ENCODE measurements at regions not wholly inside any gene's neighbourhood (a gene's known extent, or its start where the extent isn't known, plus 50 kb on each side); places are given as distances from the start of the nearest gene placed in this dataset.
"Not testable (repeated sequence)": the region's sequence is repeated elsewhere in the genome, so short reads cannot be mapped to it uniquely, and the experiment has no call there.

DNA sequence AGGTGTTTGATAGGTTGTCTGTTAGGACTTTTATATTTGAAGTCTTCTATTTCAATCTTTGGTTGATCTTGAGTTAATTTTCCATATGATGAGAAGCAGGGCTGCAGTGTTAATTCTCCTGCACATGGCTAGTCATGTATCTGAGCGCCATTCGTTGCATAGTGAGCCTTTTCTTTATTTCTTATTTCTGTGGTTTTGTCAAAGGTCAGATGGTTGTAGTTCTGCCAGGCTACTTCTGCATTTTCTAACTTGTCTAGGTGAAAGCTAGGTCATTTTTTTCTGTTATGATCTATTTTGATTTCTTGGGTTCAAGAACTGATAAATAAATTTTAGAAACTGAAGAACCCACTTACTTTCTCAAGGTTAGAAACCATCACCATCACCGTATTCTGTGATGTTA, 56.7 kb downstream of the CCDC74A start:
- no peak for DNase-seq (ENCODE audit: low spot score)

DNA sequence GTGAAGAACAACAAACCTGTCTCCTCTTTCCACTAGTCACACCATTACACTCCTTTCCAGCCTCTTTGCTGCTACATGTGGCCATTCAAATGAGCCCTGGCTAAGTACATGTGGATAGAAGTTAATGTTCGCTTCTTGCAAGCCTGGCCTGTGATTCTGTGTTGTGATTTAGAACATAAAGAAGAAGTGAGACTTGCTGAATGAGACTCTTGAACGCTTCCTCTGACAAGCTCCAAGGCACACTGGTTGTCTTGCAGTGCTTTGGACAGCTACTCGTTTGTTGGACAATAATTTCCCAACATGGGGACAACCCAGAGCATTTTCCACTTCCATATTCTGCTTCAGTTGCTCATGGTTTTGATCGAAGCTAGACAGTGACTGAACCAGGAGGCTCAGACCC, 57.3 kb downstream of the CCDC74A start:
- no peak for DNase-seq (ENCODE audit: low spot score)

DNA sequence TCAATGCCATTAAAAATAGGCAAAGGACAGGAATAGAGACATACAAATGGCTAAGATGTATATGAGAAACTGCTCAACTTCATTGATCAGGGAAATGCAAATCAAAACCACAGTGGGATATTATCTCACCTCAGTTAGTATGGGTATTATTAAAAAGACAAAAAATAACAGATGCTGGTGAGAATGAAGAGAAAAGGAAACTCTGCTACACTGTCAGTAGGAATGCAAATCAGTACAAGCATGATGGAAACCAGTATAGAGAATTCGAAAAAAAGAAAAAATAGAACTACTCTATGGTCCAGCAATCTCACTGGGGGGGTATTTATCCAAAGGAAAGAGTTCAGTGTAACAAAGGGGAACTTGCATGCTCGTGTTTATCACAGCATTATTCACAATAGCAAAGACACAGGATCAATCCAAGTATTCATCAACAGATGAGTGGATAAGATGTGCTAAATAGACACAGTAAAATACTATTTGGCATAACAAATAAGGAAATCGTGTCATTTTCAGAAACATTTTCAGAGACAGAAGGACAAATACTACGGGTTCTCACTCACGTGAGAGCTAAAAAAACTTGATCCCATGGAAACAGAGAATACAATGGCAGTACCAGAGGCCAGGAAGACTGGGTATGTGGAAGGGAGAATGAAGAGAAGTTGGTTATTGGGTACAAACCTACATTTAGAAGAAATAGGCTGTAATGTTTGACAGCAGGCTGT, 60.6 kb downstream of the CCDC74A start:
- DNase-seq (ENCODE audit: low spot score): no peak

DNA sequence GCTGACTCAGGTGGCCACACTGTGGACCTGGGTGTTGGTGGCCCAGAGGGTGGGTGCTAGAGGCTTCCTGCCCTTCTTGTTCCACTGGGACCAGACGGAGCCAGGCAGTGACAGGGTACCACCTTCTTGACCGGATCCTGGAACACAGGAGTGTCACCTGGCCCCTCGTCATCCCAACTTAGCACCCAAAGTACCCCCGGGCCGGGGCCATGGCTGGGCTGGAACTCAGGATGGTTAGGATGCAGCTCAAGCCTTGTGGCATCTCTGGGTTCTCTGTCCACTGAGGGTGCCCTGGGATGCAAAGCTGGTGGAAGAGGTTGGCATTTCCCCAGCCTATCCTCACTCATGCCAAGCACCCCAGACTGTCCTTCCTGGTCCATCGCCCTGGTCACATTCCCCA, 61.4 kb downstream of the CCDC74A start:
- not testable (repeated sequence) for DNase-seq (ENCODE audit: low spot score)

DNA sequence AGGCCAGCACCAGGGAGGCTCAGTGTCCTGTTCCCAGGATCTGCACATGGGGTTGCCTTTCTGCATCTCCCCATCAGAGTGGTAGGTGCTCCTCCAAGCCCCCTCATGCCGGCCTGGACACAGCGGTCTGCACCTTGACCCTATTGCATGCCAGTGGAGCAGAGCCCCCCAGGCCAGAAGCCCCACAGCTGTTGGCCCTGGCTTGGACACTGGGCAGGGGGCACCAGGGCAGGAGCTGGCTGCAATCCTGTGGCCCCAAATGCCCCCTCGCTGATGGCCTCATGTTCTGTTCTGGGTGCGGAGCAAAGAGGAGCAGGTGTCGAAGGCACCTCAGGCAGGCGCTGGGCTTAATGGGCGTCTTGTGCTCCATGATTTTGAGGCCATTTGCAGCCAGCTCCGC, 62.7 kb downstream of the CCDC74A start:
- DNase-seq (ENCODE audit: low spot score): no peak

DNA sequence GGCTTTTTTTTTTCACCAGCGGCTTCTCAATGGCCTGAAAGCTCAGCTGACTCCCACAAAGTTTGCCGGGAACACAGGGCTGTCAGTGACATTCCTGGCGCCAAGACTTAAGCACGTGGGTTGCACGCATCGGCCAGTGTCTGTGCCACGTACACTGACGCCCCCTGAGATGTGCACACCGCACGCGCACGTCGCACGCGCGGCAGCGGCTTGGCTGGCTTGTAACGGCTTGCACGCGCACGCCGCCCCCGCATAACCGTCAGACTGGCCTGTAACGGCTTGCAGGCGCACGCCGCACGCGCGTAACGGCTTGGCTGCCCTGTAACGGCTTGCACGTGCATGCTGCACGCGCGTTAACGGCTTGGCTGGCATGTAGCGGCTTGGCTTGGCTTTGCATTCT, 63.2 kb downstream of the CCDC74A start:
- DNase-seq (ENCODE audit: low spot score): no peak

DNA sequence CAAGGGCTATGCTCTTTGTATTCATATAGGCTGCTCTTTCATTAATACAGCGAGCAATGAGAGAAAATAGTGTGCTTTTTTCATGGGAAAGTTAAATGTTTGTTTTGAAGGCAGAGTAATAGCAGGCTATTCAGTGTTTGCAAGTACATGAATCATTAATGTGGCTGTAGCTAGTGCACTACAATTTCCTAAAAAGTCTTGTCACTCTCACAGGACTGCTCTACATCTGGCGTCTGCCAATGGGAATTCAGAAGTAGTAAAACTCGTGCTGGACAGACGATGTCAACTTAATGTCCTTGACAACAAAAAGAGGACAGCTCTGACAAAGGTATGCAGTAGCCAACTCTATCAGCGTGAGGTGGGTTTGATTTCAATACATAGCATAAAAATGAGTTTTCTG, 68.9 kb downstream of the CCDC74A start:
- not testable (repeated sequence) for DNase-seq (ENCODE audit: low spot score)

DNA sequence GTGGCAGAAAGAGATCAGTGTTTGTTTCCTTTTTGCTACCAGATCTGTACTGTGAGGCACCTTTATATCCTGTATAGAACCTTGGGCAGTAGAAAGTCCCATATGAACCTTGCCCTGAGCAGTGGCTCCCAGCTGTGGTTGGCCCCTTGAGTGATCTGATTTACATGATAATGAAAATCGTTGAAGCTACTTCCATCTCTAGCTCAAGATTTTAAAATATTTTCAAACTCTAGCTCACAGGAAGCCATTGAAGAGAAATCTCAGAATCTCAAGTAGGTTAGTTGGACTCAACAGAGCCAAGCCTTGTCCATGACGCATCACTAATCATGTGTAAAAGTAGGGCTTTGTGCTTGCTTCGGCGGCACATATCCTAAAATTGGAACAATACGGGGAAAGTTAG, 74.8 kb downstream of the CCDC74A start:
- DNase-seq (ENCODE audit: low spot score): not testable (repeated sequence)

DNA sequence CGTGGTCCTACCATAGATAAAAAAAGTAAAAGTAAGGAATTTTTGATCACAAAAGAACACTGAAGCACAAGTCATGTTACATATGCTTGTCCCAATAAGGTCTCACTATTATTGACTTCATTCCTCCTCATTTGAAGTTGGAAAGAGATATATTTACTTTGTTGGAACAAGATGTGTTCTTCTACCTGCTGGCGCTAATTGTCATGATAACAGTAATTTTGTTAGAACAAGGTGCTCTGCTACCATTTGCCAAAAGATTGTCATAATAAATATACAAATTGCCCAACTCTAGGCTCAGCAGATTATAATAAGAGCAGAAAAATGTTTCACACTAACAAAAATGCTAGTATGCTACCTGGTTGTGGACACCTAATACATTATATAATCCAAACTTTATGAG, 77.0 kb downstream of the CCDC74A start:
- DNase-seq (ENCODE audit: low spot score): not testable (repeated sequence)

DNA sequence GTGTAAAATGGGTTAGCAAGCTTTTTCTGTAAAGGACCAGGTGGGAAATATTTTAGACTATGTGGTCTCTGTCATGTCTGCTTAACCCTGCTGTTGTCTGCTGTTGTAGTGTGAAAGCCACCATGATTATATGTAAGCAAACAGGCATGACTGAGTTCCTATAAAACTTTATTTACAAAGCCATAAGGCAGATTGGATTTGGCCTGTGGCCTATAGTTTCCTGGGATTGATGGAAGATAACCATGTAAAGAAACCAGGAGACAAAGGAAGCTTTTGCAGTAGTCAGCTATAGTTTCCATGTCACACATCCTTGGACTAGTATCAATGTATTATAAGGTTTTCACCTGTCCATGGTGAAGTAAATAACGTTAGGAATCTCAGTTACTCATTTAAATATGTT, 78.7 kb downstream of the CCDC74A start:
- not testable (repeated sequence) for DNase-seq (ENCODE audit: low spot score)

DNA sequence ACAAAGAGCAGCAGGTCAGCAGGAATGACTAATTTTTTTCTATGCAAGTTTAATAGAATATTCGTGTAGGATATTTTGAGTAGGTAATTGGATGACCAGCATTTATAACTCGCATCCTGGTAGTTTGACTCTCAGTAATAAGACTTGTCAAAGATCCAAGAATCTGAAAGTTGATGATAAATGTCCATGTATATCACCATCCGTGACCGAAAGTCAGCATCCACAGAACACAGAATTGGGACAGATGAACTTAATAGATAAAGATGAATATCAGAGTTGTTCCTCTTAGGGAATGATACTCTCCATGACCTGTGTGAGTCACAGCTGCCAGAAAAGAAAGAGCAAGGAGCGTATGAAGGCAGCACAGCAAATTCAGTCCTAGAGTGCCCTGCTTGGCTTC, 79.4 kb downstream of the CCDC74A start:
- not testable (repeated sequence) for DNase-seq (ENCODE audit: low spot score)

DNA sequence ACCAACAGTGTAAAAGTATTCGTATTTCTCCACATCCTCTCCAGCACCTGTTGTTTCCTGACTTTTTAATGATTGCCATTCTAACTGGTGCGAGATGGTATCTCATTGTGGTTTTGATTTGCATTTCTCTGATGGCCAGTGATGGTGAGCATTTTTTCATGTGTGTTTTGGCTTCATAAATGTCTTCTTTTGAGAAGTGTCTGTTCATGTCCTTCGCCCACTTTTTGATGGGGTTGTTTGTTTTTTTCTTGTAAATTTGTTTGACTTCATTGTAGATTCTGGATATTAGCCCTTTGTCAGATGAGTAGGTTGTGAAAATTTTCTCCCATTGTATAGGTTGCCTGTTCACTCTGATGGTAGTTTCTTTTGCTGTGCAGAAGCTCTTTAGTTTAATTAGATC, 86.9 kb downstream of the CCDC74A start:
- not testable (repeated sequence) for DNase-seq (ENCODE audit: low spot score)

DNA sequence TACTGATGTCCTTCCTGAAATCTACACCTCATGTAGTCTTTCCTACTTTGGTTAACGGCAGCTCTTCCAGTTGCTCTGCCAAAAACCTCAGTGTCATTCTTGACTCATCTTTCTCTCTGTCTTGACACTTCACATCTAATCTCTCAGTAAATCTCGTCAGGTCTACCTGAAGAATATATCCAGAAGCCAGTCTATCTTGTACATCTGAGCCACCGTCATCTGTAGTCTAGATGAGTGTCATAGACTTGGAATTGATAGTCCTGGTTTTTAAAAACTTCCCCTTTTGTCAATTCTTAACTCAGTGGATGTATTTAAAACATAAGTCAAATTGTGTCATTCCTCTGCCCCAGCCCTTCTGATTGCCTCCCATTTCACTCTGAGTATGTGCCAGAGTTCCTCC, 90.6 kb downstream of the CCDC74A start:
- not testable (repeated sequence) for DNase-seq (ENCODE audit: low spot score)

DNA sequence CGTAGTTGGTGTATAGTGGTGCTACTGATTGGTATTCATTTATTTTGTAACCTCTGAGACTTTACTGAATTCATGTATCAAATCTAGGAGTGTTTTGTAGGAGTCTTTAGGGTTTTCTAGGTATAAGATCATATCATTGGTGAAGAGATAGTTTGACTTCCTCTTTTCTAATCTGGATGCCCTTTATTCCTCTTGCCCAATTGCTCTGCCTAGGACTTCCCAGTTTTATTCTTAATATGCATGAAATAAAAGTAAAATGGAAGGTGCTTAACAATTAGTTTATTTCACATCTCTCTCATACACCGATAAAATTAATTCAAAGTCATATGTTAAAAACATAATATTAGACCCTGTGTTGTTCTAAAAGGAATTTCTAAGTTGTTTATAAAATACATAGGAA, 95.2 kb downstream of the CCDC74A start:
- not testable (repeated sequence) for DNase-seq (ENCODE audit: low spot score)

DNA sequence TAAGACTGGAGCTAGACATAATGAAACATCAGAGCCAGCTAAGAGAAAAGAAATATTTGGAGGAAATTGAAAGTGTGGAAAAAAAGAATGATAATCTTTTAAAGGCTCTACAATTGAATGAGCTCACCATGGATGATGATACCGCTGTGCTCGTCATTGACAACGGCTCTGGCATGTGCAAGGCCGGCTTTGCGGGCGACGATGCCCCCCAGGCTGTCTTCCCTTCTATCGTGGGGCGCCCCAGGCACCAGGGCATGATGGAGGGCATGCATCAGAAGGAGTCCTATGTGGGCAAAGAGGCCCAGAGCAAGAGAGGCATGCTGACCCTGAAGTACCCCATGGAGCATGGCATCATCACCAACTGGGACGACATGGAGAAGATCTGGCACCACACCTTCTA, 98.3 kb downstream of the CCDC74A start:
- not testable (repeated sequence) for DNase-seq (ENCODE audit: low spot score)

DNA sequence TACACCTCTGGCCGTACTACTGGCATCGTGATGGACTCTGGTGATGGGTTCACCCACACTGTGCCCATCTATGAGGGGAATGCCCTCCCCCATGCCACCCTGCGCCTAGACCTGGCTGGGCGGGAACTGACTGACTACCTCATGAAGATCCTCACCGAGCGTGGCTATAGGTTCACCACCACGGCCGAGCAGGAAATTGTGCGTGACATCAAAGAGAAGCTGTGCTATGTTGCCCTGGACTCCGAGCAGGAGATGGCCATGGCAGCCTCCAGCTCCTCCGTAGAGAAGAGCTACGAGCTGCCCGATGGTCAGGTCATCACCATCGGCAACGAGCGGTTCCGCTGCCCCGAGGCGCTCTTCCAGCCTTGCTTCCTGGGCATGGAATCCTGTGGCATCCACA, 98.9 kb downstream of the CCDC74A start:
- not testable (repeated sequence) for DNase-seq (ENCODE audit: low spot score)

DNA sequence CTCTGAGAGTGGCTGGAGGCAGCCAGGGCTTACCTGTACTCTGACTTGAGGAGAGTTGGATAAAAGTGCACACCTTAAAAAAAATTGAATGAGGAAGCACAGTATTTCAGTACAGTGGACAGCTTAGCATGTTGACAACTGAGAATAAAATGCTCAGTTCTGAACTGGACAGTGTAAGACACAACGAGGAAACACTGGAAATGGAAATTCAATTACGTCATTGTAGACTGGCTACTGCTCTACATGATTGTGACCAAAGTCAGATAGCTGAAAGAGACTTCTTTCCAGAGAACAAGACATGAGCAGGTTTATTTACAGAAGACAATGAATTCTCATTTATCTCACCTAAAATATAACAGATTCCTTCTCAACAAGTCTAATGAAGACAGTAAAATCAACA, 100.1 kb downstream of the CCDC74A start:
- DNase-seq (ENCODE audit: low spot score): not testable (repeated sequence)

DNA sequence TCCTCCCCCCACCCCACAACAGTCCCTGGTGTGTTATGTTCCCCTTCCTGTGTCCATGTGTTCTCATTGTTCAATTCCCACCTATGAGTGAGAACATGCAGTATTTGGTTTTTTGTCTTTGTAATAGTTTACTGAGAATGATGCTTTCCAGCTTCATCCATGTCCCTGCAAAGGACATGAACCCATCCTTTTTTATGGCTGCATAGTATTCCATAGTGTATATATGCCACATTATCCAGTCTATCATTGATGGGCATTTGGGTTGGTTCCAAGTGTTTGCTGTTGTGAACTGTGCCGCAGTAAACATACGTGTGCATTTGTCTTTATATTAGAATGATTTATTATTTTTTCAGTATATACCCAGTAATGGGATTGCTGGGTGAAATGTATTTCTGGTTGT, 104.0 kb downstream of the CCDC74A start:
- not testable (repeated sequence) for DNase-seq (ENCODE audit: low spot score)

DNA sequence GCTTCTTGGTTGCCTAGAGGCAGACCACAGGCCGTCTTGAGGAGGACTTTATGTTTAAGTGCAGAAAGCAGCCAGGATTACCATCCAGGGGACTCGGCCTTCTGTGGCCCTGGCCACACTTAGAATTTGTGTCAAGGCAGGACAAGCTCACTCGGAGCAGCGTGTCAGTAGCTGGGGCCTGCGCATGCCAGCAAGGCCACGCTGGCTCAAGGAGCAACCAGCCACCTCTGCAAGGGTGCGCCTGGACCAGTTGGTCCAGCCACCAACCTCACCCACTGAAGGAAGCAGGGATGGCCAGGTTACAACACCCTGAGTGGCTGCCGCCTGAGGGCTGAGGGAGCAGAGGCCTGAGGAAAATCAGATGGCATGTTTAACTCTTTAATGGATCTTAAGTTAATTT, 105.7 kb downstream of the CCDC74A start:
- not testable (repeated sequence) for DNase-seq (ENCODE audit: low spot score)

DNA sequence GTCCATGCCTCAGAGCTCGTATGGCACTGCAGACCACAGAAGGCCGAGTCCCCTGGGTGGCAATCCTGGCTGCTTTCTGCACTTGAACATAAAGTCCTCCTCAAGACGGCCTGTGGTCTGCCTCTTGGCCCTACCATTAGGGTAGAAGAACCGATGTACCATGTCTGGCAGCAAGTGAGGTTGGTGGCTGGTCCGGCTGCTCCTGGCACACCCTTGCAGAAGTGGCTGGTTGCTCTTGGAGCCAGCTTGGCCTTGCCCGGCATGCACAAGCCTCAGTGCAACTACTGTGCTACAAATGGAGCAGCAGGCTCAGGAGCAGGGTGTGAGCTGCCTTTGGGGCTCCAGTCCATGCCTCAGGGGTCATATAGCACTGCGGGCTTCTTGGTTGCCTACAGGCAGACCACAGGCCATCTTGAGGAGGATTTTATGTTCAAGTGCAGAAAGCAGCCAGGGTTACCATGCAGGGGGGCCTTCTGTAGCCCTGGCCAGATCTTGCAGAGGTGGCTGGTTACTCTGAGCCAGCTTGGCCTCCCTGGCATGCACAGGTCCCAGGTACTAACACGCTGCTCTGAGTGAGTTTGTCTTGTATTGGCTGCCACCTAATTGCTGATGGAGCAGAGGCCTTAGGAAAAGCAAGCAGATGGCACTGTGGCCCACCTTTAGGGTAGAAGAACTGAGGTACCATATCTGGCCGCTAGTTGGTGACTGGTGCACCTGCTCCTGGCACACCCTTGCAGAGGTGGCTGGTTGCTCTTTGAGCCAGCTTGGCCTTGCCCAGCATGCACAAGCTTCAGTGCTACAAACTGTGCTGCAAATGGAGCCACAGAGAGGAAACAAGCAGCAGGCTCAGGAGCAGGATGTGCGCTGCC, 106.4 kb downstream of the CCDC74A start:
- not testable (repeated sequence) for DNase-seq (ENCODE audit: low spot score)

DNA sequence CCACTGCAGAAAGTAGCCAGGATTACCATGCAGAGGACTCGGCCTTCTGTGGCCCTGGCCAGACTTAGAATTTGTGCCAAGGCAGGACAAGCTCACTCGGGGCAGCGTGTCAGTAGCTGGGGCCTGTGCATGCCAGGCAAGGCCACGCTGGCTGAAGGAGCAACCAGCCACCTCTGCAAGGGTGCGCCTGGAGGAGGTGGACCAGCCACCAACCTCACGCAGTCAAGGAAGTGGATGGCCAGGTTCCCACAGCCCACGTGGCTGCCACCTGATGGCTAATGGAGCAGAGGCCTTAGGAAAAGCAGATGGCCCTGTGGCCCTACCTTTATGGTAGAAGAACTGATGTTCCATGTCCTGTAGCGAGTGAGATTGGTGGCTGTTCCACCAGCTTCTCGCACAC, 107.9 kb downstream of the CCDC74A start:
- DNase-seq (ENCODE audit: low spot score): no peak

DNA sequence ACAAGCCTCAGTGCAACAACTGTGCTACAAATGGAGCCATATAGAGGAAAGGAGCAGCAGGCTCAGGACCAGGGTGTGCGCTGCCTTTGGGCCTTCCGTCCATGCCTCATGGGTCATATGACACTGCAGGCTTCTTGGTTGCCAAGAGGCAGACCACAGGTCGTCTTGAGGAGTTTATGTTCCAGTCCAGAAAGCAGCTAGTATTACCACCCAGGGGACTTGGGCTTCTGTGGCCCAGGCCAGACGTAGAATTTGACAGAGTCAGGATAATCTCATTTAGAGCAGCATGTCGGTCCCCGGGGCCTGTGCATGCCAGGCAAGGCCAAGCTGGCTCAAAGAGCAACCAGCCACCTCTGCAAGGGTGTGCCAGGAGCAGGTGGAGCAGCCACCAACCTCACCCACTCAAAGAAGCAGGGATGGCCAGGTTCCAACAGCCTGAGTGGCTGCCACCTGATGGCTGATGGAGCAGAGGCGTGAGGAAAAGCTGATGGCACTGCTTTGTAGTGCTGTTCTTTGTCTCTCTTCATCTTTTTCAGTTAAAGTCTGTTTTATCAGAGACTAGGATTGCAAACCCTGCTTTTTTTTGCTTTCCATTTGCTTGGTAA, 109.1 kb downstream of the CCDC74A start:
- DNase-seq (ENCODE audit: low spot score): not testable (repeated sequence)

All from COLO829 (cell line).